ENCODE measurements at regions not wholly inside any gene's neighbourhood (a gene's known extent, or its start where the extent isn't known, plus 50 kb on each side); places are given as distances from the start of the nearest gene placed in this dataset.

DNA sequence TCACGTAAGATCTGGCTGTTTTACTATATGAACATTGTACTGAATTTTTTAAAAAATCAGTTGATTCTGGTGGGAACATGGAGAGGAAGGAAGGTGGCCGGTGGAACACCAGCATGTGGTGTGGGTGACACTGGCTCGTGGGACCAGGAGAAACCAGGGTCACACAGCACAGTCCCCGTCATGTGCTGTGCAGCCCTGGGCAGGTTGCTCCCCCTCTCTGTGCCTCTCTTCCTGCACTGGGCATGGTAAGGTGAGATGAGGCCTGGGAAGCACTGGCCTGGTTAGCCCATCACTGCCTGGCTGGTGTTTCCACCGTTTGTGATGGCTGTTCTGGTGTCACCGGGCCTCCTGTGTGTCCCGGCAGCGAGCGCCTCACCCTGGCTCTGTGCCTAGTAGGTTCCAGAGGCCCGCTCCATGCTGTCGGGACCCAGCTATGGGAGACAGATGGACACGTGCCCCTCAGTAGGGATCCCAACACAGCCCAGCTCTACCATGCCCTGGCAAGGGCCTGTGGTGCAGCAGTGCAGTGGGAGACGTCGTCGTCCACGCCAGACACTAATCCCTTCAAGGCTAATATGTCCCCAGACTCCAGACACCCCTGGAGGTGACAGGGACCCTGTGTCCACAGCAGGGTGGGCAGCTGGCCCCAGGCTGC, 88.2 kb upstream of the LINC01488 start:
- TF ChIP-seq, protein P1, sequence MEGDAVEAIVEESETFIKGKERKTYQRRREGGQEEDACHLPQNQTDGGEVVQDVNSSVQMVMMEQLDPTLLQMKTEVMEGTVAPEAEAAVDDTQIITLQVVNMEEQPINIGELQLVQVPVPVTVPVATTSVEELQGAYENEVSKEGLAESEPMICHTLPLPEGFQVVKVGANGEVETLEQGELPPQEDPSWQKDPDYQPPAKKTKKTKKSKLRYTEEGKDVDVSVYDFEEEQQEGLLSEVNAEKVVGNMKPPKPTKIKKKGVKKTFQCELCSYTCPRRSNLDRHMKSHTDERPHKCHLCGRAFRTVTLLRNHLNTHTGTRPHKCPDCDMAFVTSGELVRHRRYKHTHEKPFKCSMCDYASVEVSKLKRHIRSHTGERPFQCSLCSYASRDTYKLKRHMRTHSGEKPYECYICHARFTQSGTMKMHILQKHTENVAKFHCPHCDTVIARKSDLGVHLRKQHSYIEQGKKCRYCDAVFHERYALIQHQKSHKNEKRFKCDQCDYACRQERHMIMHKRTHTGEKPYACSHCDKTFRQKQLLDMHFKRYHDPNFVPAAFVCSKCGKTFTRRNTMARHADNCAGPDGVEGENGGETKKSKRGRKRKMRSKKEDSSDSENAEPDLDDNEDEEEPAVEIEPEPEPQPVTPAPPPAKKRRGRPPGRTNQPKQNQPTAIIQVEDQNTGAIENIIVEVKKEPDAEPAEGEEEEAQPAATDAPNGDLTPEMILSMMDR (IDR thresholded peaks at IDR 0.05) = no peak
- Histone ChIP-seq H3K4me1 (no peaks in the 10 kb centered on the region), H3K27me3 (no peaks in the 10 kb centered on the region), H3K27ac (no peak overlapping the region), H3K4me3 (no peak overlapping the region), H3K36me3 (no peaks in the 10 kb centered on the region), H3K9me3 (peaks cover 0 to 9% of the 10 kb centered on the region in 2 donors)
- DNase-seq (ENCODE audit: low spot score) = no peak

DNA sequence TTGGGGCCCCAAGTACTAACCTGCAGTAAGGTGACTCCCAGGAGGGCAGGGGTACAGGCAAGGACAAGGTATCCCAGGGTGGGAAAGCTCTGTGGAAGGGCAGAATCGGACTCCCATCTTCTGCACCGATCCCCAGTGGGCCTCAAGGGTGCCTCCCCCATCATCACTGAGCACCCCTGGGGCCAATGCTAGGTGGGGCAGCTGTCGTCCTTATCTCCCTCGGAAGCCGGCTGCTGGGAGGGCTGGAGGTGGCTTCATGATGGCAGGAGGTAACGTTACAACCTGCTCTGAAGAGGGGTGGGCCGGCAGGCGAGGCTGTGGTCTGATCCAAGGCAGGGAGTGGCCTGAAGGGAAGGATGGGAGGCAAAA, 87.6 kb upstream of the LINC01488 start:
- DNase-seq (ENCODE audit: low spot score) = no peak
- TF ChIP-seq, protein P1 (IDR thresholded peaks at IDR 0.05) = no peak
- no peaks in the 10 kb centered on the region for H3K27me3 ChIP-seq
- H3K9me3 ChIP-seq = peaks cover 0 to 4% of the 10 kb centered on the region in 2 donors
- no peaks in the 10 kb centered on the region for H3K36me3 ChIP-seq
- no peak overlapping the region for H3K4me3 ChIP-seq
- no peaks in the 10 kb centered on the region for H3K4me1 ChIP-seq
- no peak overlapping the region for H3K27ac ChIP-seq

DNA sequence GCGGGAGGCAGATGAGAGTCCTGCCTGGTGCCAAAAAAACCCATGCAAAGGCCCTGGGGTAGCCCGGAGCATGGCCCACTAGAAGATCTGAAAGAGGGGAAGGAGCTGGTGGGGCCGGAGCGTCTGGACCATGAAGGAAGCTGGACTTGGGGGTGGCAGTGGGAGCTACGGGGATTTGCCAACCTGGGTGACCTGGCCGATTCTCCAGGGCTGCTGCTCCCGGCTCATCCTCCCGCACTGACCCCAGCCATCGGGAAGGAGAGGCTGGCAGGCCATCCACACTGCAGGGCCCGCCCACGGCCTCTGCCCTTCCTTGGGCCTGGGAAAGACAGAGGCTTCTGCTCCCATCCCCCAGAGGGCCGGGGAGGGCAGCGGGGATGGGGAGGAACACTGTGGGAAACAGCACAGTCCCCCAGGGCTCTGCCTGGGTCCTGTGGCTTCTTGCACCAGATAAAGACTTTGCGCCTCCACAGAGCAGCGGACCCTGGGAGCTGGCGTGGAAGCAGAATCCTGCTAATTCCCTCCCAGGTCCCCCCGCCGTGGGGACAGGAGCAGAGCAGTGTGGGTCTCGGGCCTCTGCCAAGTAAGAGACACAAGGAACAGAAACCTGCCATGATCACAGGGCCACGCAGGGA, 87.1 kb upstream of the LINC01488 start:
- TF ChIP-seq, protein P1 (IDR thresholded peaks at IDR 0.05) = no peak
- no peaks in the 10 kb centered on the region for H3K36me3 ChIP-seq
- H3K4me1 ChIP-seq = no peaks in the 10 kb centered on the region
- no peaks in the 10 kb centered on the region for H3K27me3 ChIP-seq
- H3K4me3 ChIP-seq = no peak overlapping the region
- no peak overlapping the region for H3K27ac ChIP-seq
- H3K9me3 ChIP-seq = no peaks in the 10 kb centered on the region
- no peak for DNase-seq (ENCODE audit: low spot score)

DNA sequence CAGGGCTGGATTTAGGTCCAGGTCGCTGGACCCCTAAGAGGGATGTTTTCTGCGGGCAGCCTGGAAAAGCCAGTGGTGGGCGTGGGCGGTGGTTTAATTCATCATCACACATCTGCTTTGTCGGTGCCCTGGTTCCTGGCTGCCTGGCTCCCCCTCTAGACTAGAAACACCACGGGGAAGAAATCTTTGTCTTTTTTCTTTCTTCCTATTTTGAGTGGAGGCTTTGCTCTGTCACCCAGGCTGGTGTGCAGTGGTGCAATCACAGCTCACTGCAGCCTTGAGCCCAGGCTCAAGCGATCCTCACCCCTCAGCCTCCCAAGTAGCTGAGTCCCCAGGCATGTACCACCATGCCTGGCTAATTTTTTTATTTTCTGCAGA, 86.6 kb upstream of the LINC01488 start:
- no peak for DNase-seq (ENCODE audit: low spot score)
- TF ChIP-seq, protein P1 (IDR thresholded peaks at IDR 0.05) = no peak
- Histone ChIP-seq H3K4me1 (no peaks in the 10 kb centered on the region), H3K4me3 (no peak overlapping the region), H3K9me3 (no peaks in the 10 kb centered on the region), H3K27me3 (no peaks in the 10 kb centered on the region), H3K36me3 (no peaks in the 10 kb centered on the region), H3K27ac (no peak overlapping the region)

DNA sequence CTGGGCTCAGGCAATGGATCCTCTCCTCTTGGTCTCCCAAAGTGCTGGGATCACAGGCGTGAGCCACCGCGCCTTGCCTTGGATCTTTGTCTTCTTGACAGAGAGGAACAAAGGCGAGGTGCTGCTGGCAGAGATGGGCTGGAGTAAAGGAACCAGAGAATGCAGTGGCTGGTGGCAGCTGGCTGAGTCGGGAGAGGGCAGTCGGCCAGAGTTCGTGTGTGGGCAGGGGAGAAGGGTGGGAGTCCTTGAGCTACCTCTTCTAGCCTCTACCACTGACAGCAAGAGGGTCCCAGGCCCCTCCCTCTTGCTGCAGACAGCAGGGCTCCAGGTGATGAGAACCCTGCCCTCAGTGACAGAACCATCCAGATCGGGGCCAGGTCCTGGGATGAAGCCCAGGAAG, 86.2 kb upstream of the LINC01488 start:
- Histone ChIP-seq H3K4me1 (no peaks in the 10 kb centered on the region), H3K27ac (no peak overlapping the region), H3K4me3 (no peak overlapping the region), H3K9me3 (no peaks in the 10 kb centered on the region), H3K27me3 (no peaks in the 10 kb centered on the region), H3K36me3 (no peaks in the 10 kb centered on the region)
- TF ChIP-seq, protein P1 (IDR thresholded peaks at IDR 0.05) = no peak
- DNase-seq (ENCODE audit: low spot score) = no peak

Measured in right atrium auricular region (tissue), 2 donors.